ENCODE measurements at regions not wholly inside any gene's neighbourhood (a gene's known extent, or its start where the extent isn't known, plus 50 kb on each side); places are given as distances from the start of the nearest gene placed in this dataset.
"Not testable (repeated sequence)": the region's sequence is repeated elsewhere in the genome, so short reads cannot be mapped to it uniquely, and the experiment has no call there.

- H3K4me3 Mint-ChIP-seq = no peak overlapping the region
- peaks cover 0 to 14% (median 4%) of the 10 kb centered on the region in 7 donors for H3K9me3 Mint-ChIP-seq
- no peak overlapping the region for H3K27ac ChIP-seq (ENCODE audit: insufficient read depth, low read length, poor library complexity, severe bottlenecking)
- H3K27me3 Mint-ChIP-seq = no peaks in the 10 kb centered on the region
- no peaks in the 10 kb centered on the region for H3K36me3 ChIP-seq (ENCODE audit: control insufficient read depth, insufficient read depth, low read length)
- H3K4me1 ChIP-seq (ENCODE audit: control insufficient read depth, insufficient read depth, low read length, poor library complexity, severe bottlenecking) = no peaks in the 10 kb centered on the region
- no peaks in the 10 kb centered on the region for H3K4me1 Mint-ChIP-seq
- H3K27me3 ChIP-seq (ENCODE audit: control insufficient read depth, insufficient read depth, low read length) = no peaks in the 10 kb centered on the region
- H3K27ac Mint-ChIP-seq = peak overlapping the region in 1 of 3 donors; percentile 71
- no peaks in the 10 kb centered on the region for H3K36me3 Mint-ChIP-seq
- ATAC-seq (ENCODE audit: low read depth in 2 of 2) = no peak
- DNase-seq = no peak
- H3K9me3 ChIP-seq (ENCODE audit: control insufficient read depth in 2 of 2, low read length in 2 of 2) = no peaks in the 10 kb centered on the region
- H3K4me3 ChIP-seq (ENCODE audit: low read depth, low read length) = no peak overlapping the region
These were observed 615.4 kb downstream of the SLC16A7 start for GRCh38 chr12:60211244-60211643.

DNA sequence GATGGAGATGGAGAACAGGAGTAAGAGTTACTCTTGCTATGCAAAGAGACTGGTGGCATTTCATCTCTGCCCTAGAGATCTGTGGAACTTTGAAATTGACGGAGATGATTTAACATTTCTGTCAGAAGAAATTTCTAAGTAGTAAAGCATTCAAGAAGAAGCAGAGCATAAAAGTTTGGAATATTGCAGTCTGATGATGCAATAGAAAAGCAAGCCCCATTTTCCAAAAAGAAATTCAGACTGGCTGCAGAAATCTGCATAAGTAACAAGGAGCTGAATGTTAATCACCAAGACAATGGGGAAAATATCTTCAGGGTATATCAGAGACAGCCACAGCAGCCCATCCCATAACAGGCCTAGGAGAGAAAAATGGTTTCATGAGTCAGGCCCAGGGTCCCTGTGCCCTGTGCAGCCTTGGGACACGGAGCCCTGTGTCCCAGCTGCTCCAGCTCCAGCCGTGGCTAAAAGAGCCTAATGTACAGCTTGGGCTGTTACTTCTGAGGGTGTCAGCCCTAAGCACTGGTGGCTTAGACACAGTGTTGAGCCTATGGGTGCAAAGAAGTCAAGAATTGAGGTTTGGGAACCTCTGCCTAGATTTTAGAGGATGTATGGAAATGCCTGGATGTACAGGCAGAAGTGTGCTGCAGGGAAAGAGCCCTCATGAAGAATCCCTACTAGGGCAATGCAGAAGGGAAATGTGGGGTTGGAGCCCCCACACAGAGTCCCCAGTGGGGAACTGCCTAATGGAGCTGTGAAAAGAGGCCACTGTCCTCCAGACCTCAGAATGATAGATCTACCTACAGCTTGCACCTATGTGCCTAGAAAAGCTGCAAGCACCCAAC, 616.6 kb downstream of the SLC16A7 start:
- peak overlapping the region in 1 of 3 donors; percentile 76 for H3K27ac Mint-ChIP-seq
- no peak for ATAC-seq (ENCODE audit: low read depth in 2 of 2)

GRCh38 chr12:60213272-60213671, 617.4 kb downstream of the SLC16A7 start:
- not testable (repeated sequence) for H3K4me1 ChIP-seq (ENCODE audit: control insufficient read depth, insufficient read depth, low read length, poor library complexity, severe bottlenecking); H3K4me3 ChIP-seq (ENCODE audit: low read depth, low read length); H3K4me1 Mint-ChIP-seq; H3K27ac ChIP-seq (ENCODE audit: insufficient read depth, low read length, poor library complexity, severe bottlenecking); DNase-seq; H3K27me3 ChIP-seq (ENCODE audit: control insufficient read depth, insufficient read depth, low read length); H3K9me3 ChIP-seq (ENCODE audit: control insufficient read depth in 2 of 2, low read length in 2 of 2); H3K36me3 Mint-ChIP-seq; H3K27ac Mint-ChIP-seq; H3K27me3 Mint-ChIP-seq; H3K4me3 Mint-ChIP-seq; H3K36me3 ChIP-seq (ENCODE audit: control insufficient read depth, insufficient read depth, low read length); ATAC-seq (ENCODE audit: low read depth in 2 of 2)
- H3K9me3 Mint-ChIP-seq = peaks cover 0 to 14% (median 4%) of the 10 kb centered on the region in 7 donors

More for the DNA sequence above, 616.6 kb downstream of the SLC16A7 start:
- no peaks in the 10 kb centered on the region for H3K4me1 ChIP-seq (ENCODE audit: control insufficient read depth, insufficient read depth, low read length, poor library complexity, severe bottlenecking)
- no peaks in the 10 kb centered on the region for H3K36me3 ChIP-seq (ENCODE audit: control insufficient read depth, insufficient read depth, low read length)
- no peaks in the 10 kb centered on the region for H3K27me3 ChIP-seq (ENCODE audit: control insufficient read depth, insufficient read depth, low read length)
- H3K9me3 Mint-ChIP-seq = peaks cover 0 to 14% (median 4%) of the 10 kb centered on the region in 7 donors
- no peaks in the 10 kb centered on the region for H3K36me3 Mint-ChIP-seq
- no peak overlapping the region for H3K4me3 Mint-ChIP-seq
- no peak overlapping the region for H3K27ac ChIP-seq (ENCODE audit: insufficient read depth, low read length, poor library complexity, severe bottlenecking)
- no peaks in the 10 kb centered on the region for H3K4me1 Mint-ChIP-seq
- no peaks in the 10 kb centered on the region for H3K27me3 Mint-ChIP-seq
- H3K4me3 ChIP-seq (ENCODE audit: low read depth, low read length) = no peak overlapping the region
- no peaks in the 10 kb centered on the region for H3K9me3 ChIP-seq (ENCODE audit: control insufficient read depth in 2 of 2, low read length in 2 of 2)
- DNase-seq = no peak

DNA sequence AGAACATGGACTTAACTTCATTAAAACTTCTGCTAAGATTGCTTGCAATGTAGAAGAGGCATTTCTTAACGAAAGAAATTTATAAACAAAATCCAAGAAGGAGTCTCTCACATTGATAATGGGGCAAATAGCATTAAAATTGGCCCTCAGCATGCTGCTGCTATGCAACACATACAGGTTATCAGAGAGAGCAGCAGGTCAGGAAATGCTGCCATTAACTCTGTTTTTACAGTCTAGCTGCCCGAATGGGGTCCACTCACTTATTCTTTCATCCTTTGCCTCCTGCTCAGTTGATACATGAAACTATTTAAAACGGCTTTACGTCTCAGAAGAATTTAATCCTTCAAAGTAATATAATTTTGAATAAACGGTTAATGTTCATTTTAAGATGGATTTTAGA, 620.4 kb downstream of the SLC16A7 start:
- Mint-ChIP-seq H3K27ac (no peak overlapping the region), H3K9me3 (peaks cover 0 to 14% (median 3%) of the 10 kb centered on the region in 7 donors), H3K4me3 (no peak overlapping the region), H3K36me3 (no peaks in the 10 kb centered on the region), H3K27me3 (no peaks in the 10 kb centered on the region), H3K4me1 (no peaks in the 10 kb centered on the region)
- H3K9me3 ChIP-seq (ENCODE audit: control insufficient read depth in 2 of 2, low read length in 2 of 2) = no peaks in the 10 kb centered on the region
- no peak for ATAC-seq (ENCODE audit: low read depth in 2 of 2)
- DNase-seq = no peak
- H3K4me3 ChIP-seq (ENCODE audit: low read depth, low read length) = no peak overlapping the region
- H3K27me3 ChIP-seq (ENCODE audit: control insufficient read depth, insufficient read depth, low read length) = no peaks in the 10 kb centered on the region
- no peak overlapping the region for H3K27ac ChIP-seq (ENCODE audit: insufficient read depth, low read length, poor library complexity, severe bottlenecking)
- no peaks in the 10 kb centered on the region for H3K36me3 ChIP-seq (ENCODE audit: control insufficient read depth, insufficient read depth, low read length)
- no peaks in the 10 kb centered on the region for H3K4me1 ChIP-seq (ENCODE audit: control insufficient read depth, insufficient read depth, low read length, poor library complexity, severe bottlenecking)

- peaks cover 0 to 4% of the 10 kb centered on the region in 2 experiments for H3K9me3 ChIP-seq (ENCODE audit: control insufficient read depth in 2 of 2, low read length in 2 of 2)
- Mint-ChIP-seq H3K9me3 (peaks cover 0 to 5% (median 2%) of the 10 kb centered on the region in 7 donors), H3K36me3 (no peaks in the 10 kb centered on the region), H3K4me1 (no peaks in the 10 kb centered on the region), H3K27ac (no peak overlapping the region), H3K27me3 (no peaks in the 10 kb centered on the region), H3K4me3 (no peak overlapping the region)
- H3K27ac ChIP-seq (ENCODE audit: insufficient read depth, low read length, poor library complexity, severe bottlenecking) = no peak overlapping the region
- H3K4me3 ChIP-seq (ENCODE audit: low read depth, low read length) = no peak overlapping the region
- H3K27me3 ChIP-seq (ENCODE audit: control insufficient read depth, insufficient read depth, low read length) = no peaks in the 10 kb centered on the region
- H3K4me1 ChIP-seq (ENCODE audit: control insufficient read depth, insufficient read depth, low read length, poor library complexity, severe bottlenecking) = no peaks in the 10 kb centered on the region
- ATAC-seq (ENCODE audit: low read depth in 2 of 2) (no peak), DNase-seq (no peak)
- H3K36me3 ChIP-seq (ENCODE audit: control insufficient read depth, insufficient read depth, low read length) = no peaks in the 10 kb centered on the region
These were observed 627.4 kb downstream of the SLC16A7 start for GRCh38 chr12:60223242-60223641.

- Mint-ChIP-seq H3K4me1 (no peaks in the 10 kb centered on the region), H3K36me3 (no peaks in the 10 kb centered on the region), H3K27me3 (no peaks in the 10 kb centered on the region), H3K27ac (no peak overlapping the region), H3K9me3 (peaks cover 0 to 5% (median 0%) of the 10 kb centered on the region in 7 donors), H3K4me3 (no peak overlapping the region)
- ATAC-seq (ENCODE audit: low read depth in 2 of 2) = no peak
- Histone ChIP-seq H3K4me3 (ENCODE audit: low read depth, low read length) (no peak overlapping the region), H3K4me1 (ENCODE audit: control insufficient read depth, insufficient read depth, low read length, poor library complexity, severe bottlenecking) (no peaks in the 10 kb centered on the region), H3K9me3 (ENCODE audit: control insufficient read depth in 2 of 2, low read length in 2 of 2) (peaks cover 0 to 4% of the 10 kb centered on the region in 2 experiments), H3K27me3 (ENCODE audit: control insufficient read depth, insufficient read depth, low read length) (no peaks in the 10 kb centered on the region), H3K36me3 (ENCODE audit: control insufficient read depth, insufficient read depth, low read length) (no peaks in the 10 kb centered on the region), H3K27ac (ENCODE audit: insufficient read depth, low read length, poor library complexity, severe bottlenecking) (no peak overlapping the region)
- DNase-seq = no peak
These were observed 629.6 kb downstream of the SLC16A7 start for GRCh38 chr12:60225216-60226000.

DNA sequence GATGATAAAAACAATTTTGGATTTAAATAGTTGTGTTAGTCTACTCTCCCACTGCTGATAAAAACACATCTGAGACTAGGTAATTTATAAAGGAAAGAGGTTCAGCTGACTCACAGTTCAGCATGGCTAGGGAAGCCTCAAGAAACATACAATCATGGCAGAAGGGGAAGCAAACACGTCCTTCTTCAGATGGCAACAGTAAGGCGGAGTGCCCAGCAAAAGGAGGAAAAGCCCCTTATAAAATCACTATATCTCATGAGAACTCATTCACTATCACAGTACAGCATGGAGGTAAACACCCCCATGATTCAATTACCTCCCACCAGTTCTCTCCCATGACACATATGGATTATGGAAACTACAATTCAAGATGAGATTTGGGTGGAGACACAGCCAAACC, 632.1 kb downstream of the SLC16A7 start:
- no peaks in the 10 kb centered on the region for H3K4me1 ChIP-seq (ENCODE audit: control insufficient read depth, insufficient read depth, low read length, poor library complexity, severe bottlenecking)
- H3K4me3 ChIP-seq (ENCODE audit: low read depth, low read length) = no peak overlapping the region
- DNase-seq (no peak), ATAC-seq (ENCODE audit: low read depth in 2 of 2) (no peak)
- H3K27ac Mint-ChIP-seq = no peak overlapping the region
- no peaks in the 10 kb centered on the region for H3K27me3 Mint-ChIP-seq
- no peak overlapping the region for H3K4me3 Mint-ChIP-seq
- H3K9me3 Mint-ChIP-seq = peaks cover 0 to 6% (median 2%) of the 10 kb centered on the region in 7 donors
- no peaks in the 10 kb centered on the region for H3K4me1 Mint-ChIP-seq
- no peaks in the 10 kb centered on the region for H3K27me3 ChIP-seq (ENCODE audit: control insufficient read depth, insufficient read depth, low read length)
- H3K36me3 ChIP-seq (ENCODE audit: control insufficient read depth, insufficient read depth, low read length) = no peaks in the 10 kb centered on the region
- H3K36me3 Mint-ChIP-seq = no peaks in the 10 kb centered on the region
- peaks cover 0 to 4% of the 10 kb centered on the region in 2 experiments for H3K9me3 ChIP-seq (ENCODE audit: control insufficient read depth in 2 of 2, low read length in 2 of 2)
- no peak overlapping the region for H3K27ac ChIP-seq (ENCODE audit: insufficient read depth, low read length, poor library complexity, severe bottlenecking)
